SK-N-SH treated with all-trans-retinoic acid at 6 μM for 48 hours (cell line): ENCODE measurements at regions not wholly inside any gene's neighbourhood (a gene's known extent, or its start where the extent isn't known, plus 50 kb on each side); places are given as distances from the start of the nearest gene placed in this dataset.

Experiments used
- ATAC-seq: fragments of 200-7000 bp; cut with Tn5 transposase; 3 replicates; pipeline ENCODE4 v1.9.1; 2020; ENCODE audit warnings: mild to moderate bottlenecking, moderate library complexity
- ARNTL ChIP-seq: fragments of 450-650 bp; formaldehyde crosslinking; IDR thresholded peaks from 2 replicates; pipeline ENCODE4 v1.5.0; 2020; ENCODE audit warnings: low read depth, mild to moderate bottlenecking, moderate library complexity, borderline replicate concordance
- BACH2 ChIP-seq: fragments of 250-450 bp; sonication (Bioruptor Pico); IDR thresholded peaks from 2 replicates; pipeline ENCODE4 v1.9.0; 2021; ENCODE audit warnings: mild to moderate bottlenecking, borderline replicate concordance
- CREB5 ChIP-seq: fragments of 250-450 bp; sonication (Bioruptor Pico); IDR thresholded peaks from 2 replicates; pipeline ENCODE4 v1.5.1; 2020; ENCODE audit warnings: low read depth, mild to moderate bottlenecking, moderate library complexity
- CSDC2 ChIP-seq: fragments of 250-450 bp; sonication (Bioruptor Pico); IDR thresholded peaks from 2 replicates; pipeline ENCODE4 v1.5.0; 2020; ENCODE audit warnings: mild to moderate bottlenecking, moderate library complexity
- CSRNP3 ChIP-seq: fragments of 250-450 bp; sonication (Bioruptor Pico); IDR thresholded peaks from 2 replicates; pipeline ENCODE4 v1.5.1; 2021; ENCODE audit warnings: mild to moderate bottlenecking, moderate library complexity
- ESRRG ChIP-seq: fragments of 250-450 bp; sonication (Bioruptor Pico); IDR thresholded peaks from 2 replicates; pipeline ENCODE4 v1.6.1; 2021; ENCODE audit warnings: mild to moderate bottlenecking
- GLIS3 ChIP-seq: fragments of 250-450 bp; sonication (Bioruptor Pico); IDR thresholded peaks from 2 replicates; pipeline ENCODE4 v1.5.0; 2020; ENCODE audit warnings: mild to moderate bottlenecking, moderate library complexity
- ISL1 ChIP-seq: fragments of 250-450 bp; sonication (Bioruptor Pico); IDR thresholded peaks from 2 replicates; pipeline ENCODE4 v2.1.2; 2022; ENCODE audit warnings: mild to moderate bottlenecking, moderate library complexity
- OSR1 ChIP-seq: fragments of 250-450 bp; sonication (Bioruptor Pico); IDR thresholded peaks from 2 replicates; pipeline ENCODE4 v1.8.0; 2022; ENCODE audit warnings: moderate library complexity, mild to moderate bottlenecking, inconsistent platforms
- POU6F1 ChIP-seq: fragments of 250-450 bp; sonication (Bioruptor Pico); IDR thresholded peaks from 2 replicates; pipeline ENCODE4 v1.8.0; 2021; ENCODE audit warnings: low read depth, mild to moderate bottlenecking, moderate library complexity, borderline replicate concordance
- PPARA ChIP-seq: fragments of 250-450 bp; sonication (Bioruptor Pico); IDR thresholded peaks from 2 replicates; pipeline ENCODE4 v1.5.0; 2020; ENCODE audit warnings: mild to moderate bottlenecking, borderline replicate concordance
- RARB ChIP-seq: fragments of 250-450 bp; sonication (Bioruptor Pico); IDR thresholded peaks from 2 replicates; pipeline ENCODE4 v1.8.0; 2021; ENCODE audit warnings: mild to moderate bottlenecking, moderate library complexity
- SNAI2 ChIP-seq: fragments of 250-450 bp; sonication (Bioruptor Pico); IDR thresholded peaks from 2 replicates; pipeline ENCODE4 v1.5.0; 2020; ENCODE audit warnings: mild to moderate bottlenecking, moderate library complexity
- TCF4 ChIP-seq: fragments of 250-450 bp; sonication (Bioruptor Pico); IDR thresholded peaks from 2 replicates; pipeline ENCODE4 v1.8.0; 2021; ENCODE audit warnings: mild to moderate bottlenecking, moderate library complexity, borderline replicate concordance
- TOX ChIP-seq: fragments of 250-450 bp; sonication (Bioruptor Pico); IDR thresholded peaks from 2 replicates; pipeline ENCODE4 v1.8.0; 2021; ENCODE audit warnings: mild to moderate bottlenecking, moderate library complexity, borderline replicate concordance
- ZC3H10 ChIP-seq: fragments of 250-450 bp; sonication (Bioruptor Pico); IDR thresholded peaks from 2 replicates; pipeline ENCODE4 v1.5.1; 2021; ENCODE audit warnings: mild to moderate bottlenecking, moderate library complexity
- ZFP3 ChIP-seq: fragments of 250-450 bp; sonication (Bioruptor Pico); IDR thresholded peaks from 2 replicates; pipeline ENCODE4 v1.5.0; 2020; ENCODE audit warnings: mild to moderate bottlenecking, moderate library complexity
- ZFP30 ChIP-seq: fragments of 450-650 bp; formaldehyde crosslinking; IDR thresholded peaks from 2 replicates; pipeline ENCODE4 v1.5.0; 2022; ENCODE audit warnings: mild to moderate bottlenecking, moderate library complexity
- ZNF565 ChIP-seq: fragments of 450-650 bp; formaldehyde crosslinking; conservative IDR thresholded peaks from 2 replicates; pipeline ENCODE4 v1.5.0; 2020; ENCODE audit warnings: low read depth, mild to moderate bottlenecking, moderate library complexity
- ZNF8 ChIP-seq: fragments of 450-650 bp; formaldehyde crosslinking; IDR thresholded peaks from 2 replicates; pipeline ENCODE4 v1.5.0; 2020; ENCODE audit warnings: mild to moderate bottlenecking, moderate library complexity

GRCh38 chr3:195001261-195001660, 269.7 kb downstream of the XXYLT1 start:
- ATAC-seq: no peak
- TF ChIP-seq PPARA (CRISPR knock-in tag) (no peak), BACH2 (CRISPR knock-in tag) (no peak), POU6F1 (CRISPR knock-in tag) (no peak), ARNTL (CRISPR knock-in tag) (no peak), SNAI2 (CRISPR knock-in tag) (no peak), GLIS3 (CRISPR knock-in tag) (no peak)

GRCh38 chr3:195001961-195002861, 268.7 kb downstream of the XXYLT1 start:
- TF ChIP-seq OSR1 (CRISPR knock-in tag): no peak
- TF ChIP-seq GLIS3 (CRISPR knock-in tag): no peak
- TF ChIP-seq ZFP30 (CRISPR knock-in tag): no peak
- no peak for TF ChIP-seq ZFP3
- TF ChIP-seq CREB5 (CRISPR knock-in tag): no peak
- no peak for TF ChIP-seq ARNTL (CRISPR knock-in tag)
- no peak for TF ChIP-seq ZC3H10
- peak; percentile 87 for ATAC-seq

- TF ChIP-seq BACH2 (CRISPR knock-in tag) (no peak), ZNF565 (CRISPR knock-in tag) (no peak)
These were observed 267.7 kb downstream of the XXYLT1 start for GRCh38 chr3:195003006-195003892.

GRCh38 chr3:195003893-195004289, 267.1 kb downstream of the XXYLT1 start:
- no peak for TF ChIP-seq ZC3H10
- no peak for TF ChIP-seq CSDC2 (CRISPR knock-in tag)
- TF ChIP-seq ZFP3: no peak
- TF ChIP-seq OSR1 (CRISPR knock-in tag): no peak
- TF ChIP-seq PPARA (CRISPR knock-in tag): no peak
- TF ChIP-seq TCF4 (CRISPR knock-in tag): no peak
- no peak for TF ChIP-seq ESRRG (CRISPR knock-in tag)
- no peak for TF ChIP-seq ZNF8 (CRISPR knock-in tag)
- TF ChIP-seq GLIS3 (CRISPR knock-in tag): no peak
- no peak for TF ChIP-seq RARB (CRISPR knock-in tag)
- no peak for TF ChIP-seq TOX (CRISPR knock-in tag)
- TF ChIP-seq ZFP30 (CRISPR knock-in tag): no peak
- no peak for ATAC-seq

More at GRCh38 chr3:195003006-195003892, 267.7 kb downstream of the XXYLT1 start:
- no peak for ATAC-seq

GRCh38 chr3:195004512-195005250, 266.3 kb downstream of the XXYLT1 start:
- no peak for ATAC-seq
- TF ChIP-seq RARB (CRISPR knock-in tag) (no peak), TOX (CRISPR knock-in tag) (no peak), ISL1 (no peak), ESRRG (CRISPR knock-in tag) (no peak), CSRNP3 (CRISPR knock-in tag) (no peak), ZFP30 (CRISPR knock-in tag) (no peak), OSR1 (CRISPR knock-in tag) (no peak), GLIS3 (CRISPR knock-in tag) (no peak), BACH2 (CRISPR knock-in tag) (no peak), ARNTL (CRISPR knock-in tag) (no peak), TCF4 (CRISPR knock-in tag) (no peak), ZNF8 (CRISPR knock-in tag) (no peak), ZC3H10 (no peak), CSDC2 (CRISPR knock-in tag) (no peak), SNAI2 (CRISPR knock-in tag) (no peak), POU6F1 (CRISPR knock-in tag) (no peak)
